ENCODE measurements at regions not wholly inside any gene's neighbourhood (a gene's known extent, or its start where the extent isn't known, plus 50 kb on each side); places are given as distances from the start of the nearest gene placed in this dataset.

GRCh38 chr20:48079028-48079427 is 293.7 kb upstream of the SULF2 start:
- no peak overlapping the region for H3K4me2 ChIP-seq
- no TSS peak for BruUV-seq (replicated peaks)
- intact Hi-C loops (cut with micrococcal nuclease; ENCODE audit: unreplicated experiment): no loop called here
- DNase-seq: no peak
- H3K4me1 ChIP-seq (replicated peaks; ENCODE audit: insufficient read depth): 0 out of 2 replicates have a peak, but pooled peaks cover 3% of the 10 kb centered on the region
- no peaks in the 10 kb centered on the region for H3K27me3 ChIP-seq (ENCODE audit: insufficient read depth, low read depth)
- H3K9me3 ChIP-seq (ENCODE audit: insufficient read depth, low read depth): no peaks in the 10 kb centered on the region
- no peak overlapping the region for H3K27ac ChIP-seq
- no peaks in the 10 kb centered on the region for H3K36me3 ChIP-seq (ENCODE audit: low read depth)
- H3F3A ChIP-seq (ENCODE audit: insufficient read depth, low read depth): no peaks in the 10 kb centered on the region
- TF ChIP-seq, protein P1, sequence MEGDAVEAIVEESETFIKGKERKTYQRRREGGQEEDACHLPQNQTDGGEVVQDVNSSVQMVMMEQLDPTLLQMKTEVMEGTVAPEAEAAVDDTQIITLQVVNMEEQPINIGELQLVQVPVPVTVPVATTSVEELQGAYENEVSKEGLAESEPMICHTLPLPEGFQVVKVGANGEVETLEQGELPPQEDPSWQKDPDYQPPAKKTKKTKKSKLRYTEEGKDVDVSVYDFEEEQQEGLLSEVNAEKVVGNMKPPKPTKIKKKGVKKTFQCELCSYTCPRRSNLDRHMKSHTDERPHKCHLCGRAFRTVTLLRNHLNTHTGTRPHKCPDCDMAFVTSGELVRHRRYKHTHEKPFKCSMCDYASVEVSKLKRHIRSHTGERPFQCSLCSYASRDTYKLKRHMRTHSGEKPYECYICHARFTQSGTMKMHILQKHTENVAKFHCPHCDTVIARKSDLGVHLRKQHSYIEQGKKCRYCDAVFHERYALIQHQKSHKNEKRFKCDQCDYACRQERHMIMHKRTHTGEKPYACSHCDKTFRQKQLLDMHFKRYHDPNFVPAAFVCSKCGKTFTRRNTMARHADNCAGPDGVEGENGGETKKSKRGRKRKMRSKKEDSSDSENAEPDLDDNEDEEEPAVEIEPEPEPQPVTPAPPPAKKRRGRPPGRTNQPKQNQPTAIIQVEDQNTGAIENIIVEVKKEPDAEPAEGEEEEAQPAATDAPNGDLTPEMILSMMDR (conservative IDR thresholded peaks at IDR 0.05): no peak
- TF ChIP-seq EZH2 (IDR thresholded peaks at IDR 0.05; ENCODE audit: low read depth): no peak
- H3K79me2 ChIP-seq (ENCODE audit: low read depth): no peaks in the 10 kb centered on the region
- H3K4me3 ChIP-seq: no peak overlapping the region
- H3K9me2 ChIP-seq (ENCODE audit: insufficient read depth): no peaks in the 10 kb centered on the region
- ChIA-PET POLR2A (ENCODE audit: unreplicated experiment) (no interaction called here), CTCF (no interaction called here)
- no peak overlapping the region for H2AFZ ChIP-seq
- no peaks in the 10 kb centered on the region for H4K20me1 ChIP-seq (ENCODE audit: insufficient read depth)

GRCh38 chr20:48076747-48077146 is 291.5 kb upstream of the SULF2 start:
- POLR2A ChIA-PET (ENCODE audit: unreplicated experiment): no interaction called here
- intact Hi-C loops (cut with micrococcal nuclease; ENCODE audit: unreplicated experiment): no loop called here
- no TSS peak for BruUV-seq (replicated peaks)

GRCh38 chr20:48076247-48076646 is 291.0 kb upstream of the SULF2 start:
- ChIA-PET POLR2A (ENCODE audit: unreplicated experiment) (interaction anchor here (0.7 kb wide), 1 partner anchor 53 kb away, joined by 4 read pairs; no protein-coding TSS in a partner anchor), CTCF (no interaction called here)

More at GRCh38 chr20:48076747-48077146, 291.5 kb upstream of the SULF2 start:
- Histone ChIP-seq H4K20me1 (ENCODE audit: insufficient read depth) (no peaks in the 10 kb centered on the region), H3K4me2 (no peak overlapping the region), H3K4me1 (replicated peaks; ENCODE audit: insufficient read depth) (no peaks in the 10 kb centered on the region), H3K79me2 (ENCODE audit: low read depth) (no peaks in the 10 kb centered on the region), H3K9me3 (ENCODE audit: insufficient read depth, low read depth) (no peaks in the 10 kb centered on the region), H3K4me3 (no peak overlapping the region), H3F3A (ENCODE audit: insufficient read depth, low read depth) (no peaks in the 10 kb centered on the region), H2AFZ (no peak overlapping the region), H3K27me3 (ENCODE audit: insufficient read depth, low read depth) (no peaks in the 10 kb centered on the region), H3K36me3 (ENCODE audit: low read depth) (no peaks in the 10 kb centered on the region), H3K27ac (no peak overlapping the region), H3K9me2 (ENCODE audit: insufficient read depth) (no peaks in the 10 kb centered on the region)
- DNase-seq: no peak
- TF ChIP-seq EZH2 (IDR thresholded peaks at IDR 0.05; ENCODE audit: low read depth): no peak
- TF ChIP-seq, protein P1 (conservative IDR thresholded peaks at IDR 0.05): no peak
- CTCF ChIA-PET: no interaction called here

More at GRCh38 chr20:48076247-48076646, 291.0 kb upstream of the SULF2 start:
- H3K4me3 ChIP-seq: no peak overlapping the region
- no peaks in the 10 kb centered on the region for H3K4me1 ChIP-seq (replicated peaks; ENCODE audit: insufficient read depth)
- no peak overlapping the region for H3K27ac ChIP-seq
- intact Hi-C loops (cut with micrococcal nuclease; ENCODE audit: unreplicated experiment): no loop called here
- no peak for DNase-seq
- H3F3A ChIP-seq (ENCODE audit: insufficient read depth, low read depth): no peaks in the 10 kb centered on the region
- H3K4me2 ChIP-seq: no peak overlapping the region
- H3K36me3 ChIP-seq (ENCODE audit: low read depth): no peaks in the 10 kb centered on the region
- no TSS peak for BruUV-seq (replicated peaks)
- H2AFZ ChIP-seq: no peak overlapping the region
- H3K27me3 ChIP-seq (ENCODE audit: insufficient read depth, low read depth): no peaks in the 10 kb centered on the region
- TF ChIP-seq, protein P1 (conservative IDR thresholded peaks at IDR 0.05): no peak
- TF ChIP-seq EZH2 (IDR thresholded peaks at IDR 0.05; ENCODE audit: low read depth): no peak
- no peaks in the 10 kb centered on the region for H3K9me3 ChIP-seq (ENCODE audit: insufficient read depth, low read depth)
- no peaks in the 10 kb centered on the region for H3K79me2 ChIP-seq (ENCODE audit: low read depth)
- H3K9me2 ChIP-seq (ENCODE audit: insufficient read depth): no peaks in the 10 kb centered on the region
- no peaks in the 10 kb centered on the region for H4K20me1 ChIP-seq (ENCODE audit: insufficient read depth)
